HG02852 (cell line): ENCODE measurements at regions not wholly inside any gene's neighbourhood (a gene's known extent, or its start where the extent isn't known, plus 50 kb on each side); places are given as distances from the start of the nearest gene placed in this dataset.

Experiments
- ATAC-seq: cut with Tn5 transposase; IDR thresholded peaks from one replicate; pipeline ENCODE4 v1.9.1; 2021; ENCODE audit warnings: mild to moderate bottlenecking, moderate library complexity; ENCODE audit not compliant: unreplicated experiment

DNA sequence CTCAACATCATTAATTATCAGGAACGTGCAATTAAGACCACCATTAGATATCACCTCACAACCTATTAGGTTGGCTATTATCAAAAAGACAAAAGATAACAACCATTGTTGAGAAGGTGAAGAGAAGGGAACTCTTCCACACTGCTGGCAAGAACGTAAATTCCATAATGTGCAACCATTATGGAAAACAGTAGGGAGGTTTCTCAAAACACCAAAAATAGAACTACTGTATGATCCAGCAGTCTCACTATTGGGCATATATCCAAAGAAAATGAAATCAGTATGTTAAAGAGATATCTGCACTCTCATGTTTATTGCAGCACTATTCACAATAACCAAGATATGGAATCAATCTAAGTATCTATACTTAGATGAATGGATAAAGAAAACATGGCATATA lies 51.6 kb upstream of the OR4E1 start:
- ATAC-seq: no peak

GRCh38 chr14:21724090-21724973 lies 50.7 kb upstream of the OR4E1 start:
- ATAC-seq: no peak

GRCh38 chr14:21723431-21724045 lies 49.9 kb upstream of the OR4E1 start:
- no peak for ATAC-seq
